HG02884 (cell line): ENCODE measurements at regions not wholly inside any gene's neighbourhood (a gene's known extent, or its start where the extent isn't known, plus 50 kb on each side); places are given as distances from the start of the nearest gene placed in this dataset.

Source experiments
- ATAC-seq: cut with Tn5 transposase; IDR thresholded peaks from one replicate; pipeline ENCODE4 v1.9.1; 2021; ENCODE audit warnings: mild to moderate bottlenecking, moderate library complexity; ENCODE audit not compliant: unreplicated experiment

GRCh38 chr1:87603626-87604025 lies 274.9 kb downstream of the LMO4 start:
- no peak for ATAC-seq

GRCh38 chr1:87612956-87613355 lies 284.3 kb downstream of the LMO4 start:
- ATAC-seq = no peak

- no peak for ATAC-seq
Observed at GRCh38 chr1:87615491-87615890, 286.8 kb downstream of the LMO4 start.

DNA sequence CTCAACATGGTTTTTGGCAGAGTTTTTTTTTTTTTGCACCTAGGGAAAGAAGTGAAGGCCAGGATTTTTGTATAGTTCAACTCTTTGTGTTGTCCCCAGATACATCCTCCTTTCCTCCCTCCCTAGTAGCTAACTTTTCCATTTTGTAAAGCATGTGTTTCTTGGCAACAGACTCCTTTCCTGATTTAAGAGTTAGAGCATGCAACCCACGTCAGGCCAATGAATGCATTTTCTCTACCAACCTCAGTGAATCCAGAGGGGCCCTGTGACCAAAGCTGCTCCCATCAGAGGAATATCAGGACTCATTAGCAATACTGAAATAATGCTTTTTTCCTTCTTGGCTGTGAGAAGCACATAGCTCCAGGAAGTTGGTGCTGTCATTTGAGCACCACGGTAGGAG lies 287.2 kb downstream of the LMO4 start:
- no peak for ATAC-seq

- no peak for ATAC-seq
Observed at GRCh38 chr1:87620807-87621206, 292.1 kb downstream of the LMO4 start.

DNA sequence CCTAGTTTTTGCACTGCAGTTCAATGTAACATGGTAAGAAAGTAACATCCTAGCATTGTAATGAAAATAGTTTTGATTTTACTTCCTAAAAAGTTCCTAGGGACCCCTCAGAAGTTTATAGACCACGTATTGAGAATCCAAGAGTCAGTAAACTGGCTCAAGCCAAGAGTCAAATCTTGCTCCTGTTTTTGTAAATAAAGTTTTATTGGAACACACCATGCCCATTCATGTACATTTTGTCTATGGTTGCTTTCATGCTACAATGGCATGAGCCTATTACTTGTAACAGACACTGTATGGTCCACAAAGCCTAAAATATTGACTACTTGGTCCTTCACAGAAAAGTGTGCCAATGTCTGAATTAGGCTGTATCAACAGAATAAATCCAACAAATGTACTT lies 301.0 kb downstream of the LMO4 start:
- no peak for ATAC-seq

DNA sequence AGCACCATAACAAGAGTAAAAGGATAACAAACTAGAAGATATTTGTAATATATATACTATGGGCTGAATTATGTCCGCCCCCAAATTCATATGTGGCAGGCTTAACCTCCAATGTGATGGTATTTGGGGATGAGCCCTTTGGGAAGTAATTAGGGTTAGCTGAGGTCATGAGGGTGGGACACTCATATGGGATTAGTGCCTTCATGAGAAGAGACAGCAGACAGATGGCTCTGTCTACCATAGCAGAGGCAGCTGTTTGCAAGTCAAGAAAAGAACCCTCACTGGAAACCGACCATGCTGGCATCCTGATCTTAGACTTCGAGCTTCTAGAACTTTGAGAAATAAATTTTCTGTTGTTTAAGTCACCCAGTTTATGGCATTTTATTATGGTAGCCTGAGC lies 303.6 kb downstream of the LMO4 start:
- no peak for ATAC-seq

- no peak for ATAC-seq
Observed at GRCh38 chr1:87636198-87636892, 307.7 kb downstream of the LMO4 start.

- ATAC-seq = no peak
Observed at GRCh38 chr1:87638636-87639035, 310.0 kb downstream of the LMO4 start.

DNA sequence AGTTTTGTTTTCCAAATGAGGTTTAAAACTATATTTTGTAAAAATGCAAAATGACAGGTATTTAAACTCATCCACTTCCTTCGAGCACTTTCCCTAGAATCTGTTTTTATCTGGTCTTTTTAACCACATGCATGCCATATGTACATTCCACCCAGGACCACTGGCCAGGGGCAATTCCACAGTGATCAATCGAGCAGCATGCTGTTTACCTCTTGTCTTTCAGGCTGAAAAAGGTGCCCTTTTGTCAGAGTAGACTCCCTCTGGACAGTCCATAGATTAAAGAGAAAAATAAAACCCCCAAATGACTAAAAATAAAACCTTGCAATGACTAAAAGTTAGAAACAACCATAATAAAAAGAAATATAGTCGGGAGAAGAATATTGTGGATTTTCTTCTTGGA lies 313.3 kb downstream of the LMO4 start:
- no peak for ATAC-seq

DNA sequence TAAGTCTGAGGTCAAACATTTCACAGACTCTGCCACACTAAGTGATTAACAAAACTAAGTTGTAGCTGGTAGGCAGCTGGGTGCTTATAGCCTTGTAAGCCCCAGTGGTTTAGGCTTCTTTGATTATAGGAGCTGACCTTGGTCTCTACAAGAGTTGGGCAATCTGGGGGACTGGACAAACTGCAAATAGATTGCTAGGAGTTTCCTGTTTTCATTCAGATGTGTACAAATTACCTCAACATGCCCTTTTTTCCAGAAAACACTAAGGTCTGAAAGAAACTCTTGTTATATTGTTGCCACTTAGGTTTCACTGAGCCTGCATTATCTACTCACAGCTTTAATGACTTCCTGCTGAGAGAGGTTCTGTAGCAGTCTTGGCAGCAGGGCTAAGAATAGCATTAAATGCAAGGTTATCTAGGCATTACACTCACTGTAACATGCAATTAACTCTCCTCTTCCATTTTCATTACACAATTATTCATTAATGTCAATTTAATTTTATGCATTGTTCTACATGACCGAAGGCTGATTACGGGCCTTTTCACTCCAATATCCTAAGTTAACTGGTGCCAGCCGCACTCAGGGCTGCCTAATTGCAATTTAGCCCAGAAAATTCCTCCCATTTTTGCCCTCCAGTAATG lies 314.0 kb downstream of the LMO4 start:
- no peak for ATAC-seq

- ATAC-seq = no peak
Observed at GRCh38 chr1:87644033-87644578, 315.4 kb downstream of the LMO4 start.

GRCh38 chr1:87644579-87645190 lies 316.0 kb downstream of the LMO4 start:
- ATAC-seq = no peak

GRCh38 chr1:87647430-87648177 lies 318.9 kb downstream of the LMO4 start:
- no peak for ATAC-seq

DNA sequence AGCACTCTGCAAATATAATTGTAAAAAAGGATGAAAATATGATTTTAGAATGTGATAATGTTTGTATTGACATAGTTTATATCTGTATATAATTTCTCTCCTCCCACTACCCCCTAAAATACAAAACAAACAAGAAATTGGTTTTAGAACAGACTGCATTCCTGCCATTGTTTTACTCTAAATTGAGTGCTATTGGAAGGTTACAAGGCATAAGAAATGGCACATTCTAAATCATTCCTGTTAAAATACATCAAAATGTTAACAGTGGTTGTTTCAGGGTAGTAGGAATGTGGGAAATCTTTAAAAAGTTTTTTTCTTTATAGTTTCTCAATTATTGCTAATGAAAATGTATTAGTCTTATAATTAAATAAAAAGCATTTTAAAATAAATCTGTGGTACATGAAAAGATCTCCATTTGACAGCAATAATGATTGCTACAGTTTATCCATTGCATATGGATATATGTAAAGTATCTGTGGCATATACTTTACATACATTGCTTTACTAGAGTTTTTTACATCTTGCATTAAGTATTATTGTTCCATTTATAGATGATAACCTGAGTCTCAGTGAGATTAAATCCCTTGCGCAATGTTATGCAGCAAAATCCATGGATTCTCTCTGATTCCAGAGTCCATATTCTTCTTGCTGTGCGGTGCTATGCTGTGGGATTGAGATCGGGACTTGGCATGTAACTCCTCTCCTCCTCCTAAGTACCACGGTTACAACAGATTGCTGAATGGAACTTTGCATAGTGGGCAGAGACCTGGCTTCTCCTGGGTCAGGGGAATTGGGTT lies 319.8 kb downstream of the LMO4 start:
- no peak for ATAC-seq

GRCh38 chr1:87650306-87650705 lies 321.6 kb downstream of the LMO4 start:
- ATAC-seq = no peak

DNA sequence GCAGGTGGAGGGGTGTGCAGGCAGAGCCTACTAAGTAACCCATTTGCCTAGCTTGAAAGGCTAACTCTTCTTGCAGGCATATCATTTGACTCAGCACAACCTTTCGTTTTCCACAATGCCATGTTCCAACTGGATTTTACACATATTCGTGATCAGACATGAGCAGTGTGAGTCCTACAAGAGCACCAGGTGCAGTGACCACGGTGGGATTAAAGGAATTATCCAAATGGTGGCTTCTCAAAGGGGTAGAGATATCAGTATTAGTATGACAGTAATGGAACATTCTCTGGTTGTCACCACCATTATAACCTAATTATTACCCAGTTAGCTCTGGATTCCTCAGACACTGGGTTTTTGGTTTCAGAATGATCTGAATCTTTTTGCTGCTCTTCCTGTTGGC lies 323.5 kb downstream of the LMO4 start:
- no peak for ATAC-seq

GRCh38 chr1:87665151-87665550 lies 336.5 kb downstream of the LMO4 start:
- ATAC-seq = no peak

GRCh38 chr1:87666681-87667080 lies 338.0 kb downstream of the LMO4 start:
- no peak for ATAC-seq

DNA sequence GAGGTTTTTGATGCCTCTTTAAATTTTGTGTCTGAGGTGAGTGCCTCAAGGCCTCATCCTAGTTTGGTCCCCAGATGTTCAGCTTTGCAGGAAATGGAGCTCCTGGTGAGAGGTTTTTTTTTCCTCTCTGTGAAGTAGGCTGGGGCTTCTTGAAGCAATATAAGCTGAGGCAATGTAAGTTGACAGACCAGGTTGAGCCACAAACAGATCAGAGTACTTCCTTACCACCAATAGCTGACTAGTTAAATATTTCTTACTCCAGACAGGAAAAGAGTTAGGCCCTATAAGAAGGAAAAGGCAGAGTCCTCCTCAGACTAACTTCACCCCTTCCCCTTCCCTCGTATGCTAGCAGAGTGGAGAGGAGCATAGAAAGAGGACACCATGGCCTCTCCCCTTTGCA lies 341.0 kb downstream of the LMO4 start:
- no peak for ATAC-seq

GRCh38 chr1:87673309-87673708 lies 344.6 kb downstream of the LMO4 start:
- no peak for ATAC-seq
